NCI-H526 (cell line): ENCODE measurements at regions not wholly inside any gene's neighbourhood (a gene's known extent, or its start where the extent isn't known, plus 50 kb on each side); places are given as distances from the start of the nearest gene placed in this dataset.

ENCODE experiments used
- DNase-seq, 2 experiments: peaks; one replicate each; lab custom pipeline; 2025; lab: John Stamatoyannopoulos, UW

DNA sequence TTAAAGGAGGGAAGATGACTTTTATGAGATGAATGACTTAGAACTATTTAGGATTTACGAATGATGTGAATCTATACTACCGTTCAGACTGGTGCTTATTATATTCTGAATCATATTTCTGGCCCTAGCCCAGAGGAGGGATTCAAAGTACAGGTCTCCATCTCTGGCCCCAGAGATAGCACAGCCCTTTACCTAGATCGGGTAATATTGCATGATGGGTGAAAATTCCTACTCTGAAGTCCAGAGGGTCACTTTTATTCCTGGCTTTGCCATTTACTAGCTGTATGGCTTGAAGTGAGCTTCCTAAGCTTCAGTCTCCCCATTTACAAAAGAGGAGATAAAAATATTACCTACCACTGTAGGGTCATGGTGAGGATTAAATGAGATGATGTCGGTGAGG is 135.8 kb upstream of the OSR1 start:
- no peak for DNase-seq

DNA sequence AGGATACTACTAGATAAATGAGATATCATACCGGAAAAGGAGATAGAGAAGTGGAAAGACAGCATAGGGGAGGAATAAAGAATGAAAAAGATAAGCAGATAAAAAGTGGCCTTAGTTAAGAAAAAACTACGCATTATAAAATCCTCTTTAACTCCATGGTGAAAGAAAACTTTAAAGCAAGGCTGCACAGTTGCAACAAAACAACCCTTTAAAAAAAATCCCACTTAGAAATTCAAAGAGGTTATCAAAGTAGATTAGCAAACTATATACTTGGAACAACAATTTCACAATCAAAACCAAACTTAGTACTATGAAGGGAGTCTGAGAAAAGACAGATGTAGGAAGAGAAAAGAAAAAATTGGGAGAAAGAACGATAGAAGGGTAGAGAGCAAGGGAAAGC is 133.4 kb upstream of the OSR1 start:
- no peak for DNase-seq

DNA sequence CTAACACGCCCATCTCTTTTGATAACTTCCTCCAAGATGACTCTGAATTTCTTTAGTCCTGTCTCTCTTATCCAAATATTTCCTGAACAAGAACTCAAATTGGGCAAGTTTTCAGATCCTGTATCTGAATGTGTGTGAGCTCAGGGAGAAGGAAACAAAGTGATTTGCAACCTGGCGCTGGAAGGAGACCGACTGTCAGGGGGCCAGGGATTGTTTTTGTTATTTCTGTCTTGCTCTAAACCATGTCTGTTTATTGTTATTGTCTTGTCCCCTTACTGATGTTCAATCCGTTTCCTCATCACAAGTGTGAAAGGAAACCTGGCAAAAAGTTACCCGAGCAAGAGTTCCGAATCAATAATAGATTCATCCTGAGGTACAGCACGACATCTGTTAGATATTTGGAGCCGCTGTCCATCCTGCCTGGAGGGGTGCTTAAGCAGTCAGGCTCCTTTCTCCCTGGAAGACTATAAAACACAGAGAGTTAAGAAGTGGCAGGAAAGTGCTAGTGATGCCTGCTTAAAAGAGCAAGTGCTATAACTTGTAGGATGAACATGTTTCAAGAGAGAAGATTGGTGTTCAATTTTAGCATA is 132.5 kb upstream of the OSR1 start:
- DNase-seq, result no peak

DNA sequence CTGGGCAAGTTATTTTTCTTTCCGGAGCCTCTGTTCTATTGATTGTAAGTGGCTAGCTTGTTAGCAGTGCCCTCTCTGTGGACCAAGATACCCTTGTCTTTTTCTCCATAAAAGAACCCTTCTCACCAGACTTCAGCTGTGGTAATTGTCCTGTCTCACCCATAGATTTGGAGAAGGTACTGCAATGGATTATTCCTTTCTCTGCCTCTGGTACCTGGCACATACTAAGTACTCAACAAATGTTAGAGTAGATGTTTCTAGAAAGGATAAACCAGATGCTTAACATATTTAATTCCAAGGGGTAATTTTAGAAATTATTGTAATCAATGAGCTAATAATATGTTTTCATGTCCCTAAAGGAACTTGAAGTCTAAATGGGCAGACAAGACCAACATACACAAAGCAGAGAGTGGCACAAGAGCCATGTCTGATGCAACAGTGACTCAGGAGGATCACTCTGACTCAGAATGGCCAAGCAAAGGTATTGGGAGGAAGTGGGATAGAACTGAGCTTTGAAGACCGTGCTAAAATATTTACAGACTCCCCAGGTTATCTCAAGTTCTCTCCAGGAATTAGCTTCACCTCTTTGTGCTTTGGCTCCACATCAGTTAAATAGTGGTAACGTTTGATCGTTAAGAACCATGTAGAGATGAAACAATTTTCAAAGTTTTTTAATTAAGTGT is 129.7 kb upstream of the OSR1 start:
- DNase-seq, result no peak

DNA sequence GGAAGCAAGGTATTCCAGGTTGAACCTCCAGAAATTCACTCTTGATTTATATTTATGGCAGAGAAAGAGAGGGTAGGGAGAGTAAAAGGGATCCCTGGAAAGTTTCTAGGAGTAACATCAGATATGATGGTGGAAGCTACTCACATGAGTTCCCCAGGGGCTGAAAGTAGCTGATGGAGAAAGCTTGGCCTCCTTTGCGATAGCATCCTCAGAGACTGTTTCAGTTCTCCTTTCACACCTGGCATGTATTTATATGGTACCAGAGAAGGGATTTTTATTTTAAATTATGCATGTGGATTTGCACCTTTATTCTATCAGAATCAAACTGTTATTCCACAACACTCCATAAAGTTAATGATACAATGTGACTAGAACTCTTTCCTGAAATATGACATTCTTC is 126.3 kb upstream of the OSR1 start:
- DNase-seq, result no peak

DNA sequence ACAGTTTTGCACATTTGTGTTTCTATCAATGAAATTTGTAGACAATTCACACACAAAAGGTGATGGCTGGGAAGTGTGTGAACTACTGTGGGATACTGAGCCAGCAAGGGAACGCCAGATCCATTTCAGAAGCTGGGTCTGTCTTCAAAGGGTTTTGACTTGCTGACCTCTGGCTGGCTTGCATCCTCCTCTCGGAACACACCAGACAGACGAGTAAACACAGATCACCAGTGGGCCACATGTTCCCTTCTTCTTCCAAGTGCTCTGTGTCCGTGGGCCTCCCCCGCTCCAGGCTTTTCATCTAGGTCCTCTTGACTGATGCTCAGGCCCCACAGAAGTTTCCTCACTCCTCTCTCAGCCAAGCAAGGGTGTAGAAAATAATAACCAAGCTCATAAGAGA is 122.2 kb upstream of the OSR1 start:
- DNase-seq, result no peak

DNA sequence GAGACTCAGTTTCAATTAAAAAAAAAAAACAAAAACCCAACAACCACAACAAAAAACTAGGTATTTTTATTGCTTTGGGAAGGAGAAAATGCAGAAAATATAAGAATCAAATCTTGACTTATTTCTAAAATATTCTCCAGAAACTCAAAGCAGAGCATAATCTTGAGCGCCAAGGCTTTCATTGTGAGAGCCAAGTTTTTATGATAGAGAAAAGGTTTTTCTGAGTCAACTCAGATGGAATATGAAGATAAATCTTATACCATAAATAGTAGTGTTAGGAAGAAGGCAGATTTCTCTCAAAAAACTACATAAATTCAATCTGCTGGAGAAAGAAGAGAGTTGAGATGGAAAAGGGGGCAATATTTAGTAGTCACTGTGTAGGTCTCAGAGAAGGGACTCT is 121.2 kb upstream of the OSR1 start:
- no peak for DNase-seq

DNA sequence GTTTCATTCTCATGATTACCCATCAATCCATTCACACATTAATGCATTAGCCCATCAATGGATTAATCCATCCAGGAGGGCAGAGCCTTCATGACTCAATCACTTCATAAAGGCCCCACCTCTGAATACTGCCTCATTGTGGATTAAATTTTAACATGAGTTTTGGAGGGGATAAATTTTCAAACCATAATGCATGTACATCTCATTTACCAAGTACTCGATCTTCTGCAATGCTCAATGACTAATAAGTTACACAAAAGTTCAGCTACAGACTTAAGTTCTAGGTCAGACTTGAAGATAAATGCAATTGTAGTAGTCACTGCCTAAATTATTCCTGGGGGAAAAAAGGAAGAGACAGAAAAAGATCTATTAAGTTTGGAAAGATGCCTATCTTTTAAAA is 120.0 kb upstream of the OSR1 start:
- no peak for DNase-seq

DNA sequence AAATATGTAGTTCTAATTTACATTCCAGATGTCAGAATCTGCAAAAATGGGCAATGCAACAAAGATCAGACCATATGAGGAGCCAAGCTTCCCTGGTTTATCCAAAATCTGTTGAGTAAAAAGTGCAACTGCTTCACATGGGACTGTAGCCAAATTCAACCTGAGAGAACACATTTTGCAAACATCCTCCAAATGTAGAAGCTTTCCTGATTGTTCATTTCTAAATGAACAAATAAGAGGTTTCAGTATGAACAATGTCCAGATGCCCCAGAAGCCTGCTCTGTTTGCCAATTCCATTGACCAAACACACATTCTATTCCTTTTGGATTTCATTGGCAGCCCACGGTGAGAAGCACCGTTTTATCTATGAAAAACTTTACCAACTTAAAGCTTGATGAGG is 117.9 kb upstream of the OSR1 start:
- DNase-seq, result no peak

DNA sequence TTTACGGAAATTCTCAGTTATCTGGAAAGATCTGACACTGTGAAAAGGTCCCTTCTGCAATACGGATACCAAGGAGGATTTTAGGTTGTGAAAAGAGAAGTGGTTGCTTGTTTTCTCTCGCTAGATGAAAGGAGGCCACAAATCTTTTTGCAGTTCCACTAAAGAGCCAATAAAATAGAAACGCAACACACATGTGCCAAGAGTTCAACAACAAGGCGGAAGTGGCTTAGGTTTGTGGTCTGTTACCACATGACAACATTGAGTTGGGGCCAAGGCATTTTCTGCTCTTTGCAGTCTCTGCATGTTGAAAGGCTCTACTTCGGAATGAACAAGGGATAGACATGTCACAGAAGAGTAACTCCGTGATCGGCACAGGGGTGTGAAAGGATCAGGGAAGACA is 115.7 kb upstream of the OSR1 start:
- DNase-seq, result no peak

DNA sequence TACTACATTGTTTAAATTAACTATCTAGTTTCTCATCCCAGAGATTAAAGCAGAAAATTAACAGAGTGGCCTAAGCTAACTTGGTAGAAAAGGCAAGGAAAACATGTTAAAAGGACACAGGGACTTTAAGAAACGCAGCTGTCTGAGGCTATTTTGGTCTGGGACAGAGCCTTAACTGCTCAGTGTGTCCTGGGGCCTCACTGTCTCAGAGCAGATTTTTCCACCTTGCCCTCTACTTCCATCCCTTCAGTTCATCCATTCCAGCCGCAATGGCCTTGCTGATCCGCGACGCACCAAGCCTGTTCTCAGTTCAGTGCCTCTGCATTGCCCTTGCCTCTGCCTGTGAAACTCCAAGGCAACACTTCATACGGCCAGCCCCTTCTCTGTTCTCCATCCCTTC is 114.9 kb upstream of the OSR1 start:
- DNase-seq, result no peak

DNA sequence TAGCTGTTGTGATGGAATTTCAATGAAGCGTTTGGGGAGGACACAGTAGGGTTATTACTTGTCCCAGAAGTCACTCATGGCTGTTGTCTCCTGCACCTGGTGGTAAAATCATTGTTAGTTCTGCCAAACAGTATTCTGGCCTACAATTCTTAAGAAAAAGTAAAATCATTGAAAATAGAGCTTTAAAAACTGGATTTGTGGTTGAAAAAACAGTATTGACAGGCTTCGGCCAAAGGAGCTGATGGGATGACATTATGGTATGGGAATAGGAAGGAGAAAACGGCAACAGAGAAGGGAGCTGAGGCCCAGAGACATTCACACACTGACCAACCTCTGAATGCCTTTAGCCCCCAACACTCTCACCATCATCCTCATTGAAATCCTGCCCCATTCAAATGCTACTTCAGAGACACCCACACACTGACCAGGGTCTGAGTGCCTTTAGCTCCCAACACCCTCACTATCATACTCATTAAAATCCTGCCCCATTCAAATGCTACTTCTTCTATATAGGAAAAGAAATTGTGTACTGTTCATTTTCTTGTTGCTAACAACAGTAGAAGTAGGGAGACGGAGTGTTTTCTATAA is 114.1 kb upstream of the OSR1 start:
- DNase-seq, result no peak

DNA sequence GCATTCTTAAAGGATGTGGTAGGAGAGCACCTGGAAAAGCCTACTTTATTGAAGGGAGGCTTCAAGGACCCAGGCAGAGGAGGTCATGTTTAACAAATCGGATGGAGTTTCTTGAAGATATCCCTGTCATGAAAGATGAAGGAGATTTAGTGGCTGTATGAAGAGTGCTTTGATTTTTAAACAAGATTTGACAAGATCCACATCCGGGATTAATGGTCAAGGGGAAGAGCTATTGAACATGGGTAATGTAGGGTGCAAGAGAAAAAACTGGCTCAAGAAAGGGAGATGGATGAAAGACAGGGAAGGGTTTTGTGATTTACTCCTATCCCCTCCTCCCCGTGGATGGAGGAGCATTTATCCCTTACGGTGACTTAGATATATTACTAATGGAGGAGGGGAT is 113.1 kb upstream of the OSR1 start:
- DNase-seq, result no peak

DNA sequence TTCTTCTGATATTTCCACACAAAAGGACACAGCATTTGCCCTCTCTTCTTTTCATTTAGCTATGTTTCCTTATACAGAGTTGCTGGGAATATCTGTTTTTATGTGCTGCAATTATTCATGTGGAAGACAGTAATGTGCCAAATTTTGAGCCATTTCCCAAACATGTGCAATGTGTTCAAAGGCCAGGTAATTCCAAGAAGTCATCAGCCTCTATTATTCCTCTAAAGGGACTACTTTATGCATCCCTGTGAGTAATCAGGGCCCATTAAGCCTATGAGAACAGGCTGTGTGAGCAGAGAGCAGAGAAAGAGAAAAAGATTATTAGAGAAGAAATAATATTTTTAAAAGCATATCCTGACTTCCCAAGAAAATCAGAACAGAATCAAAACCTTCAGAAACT is 107.6 kb upstream of the OSR1 start:
- no peak for DNase-seq

DNA sequence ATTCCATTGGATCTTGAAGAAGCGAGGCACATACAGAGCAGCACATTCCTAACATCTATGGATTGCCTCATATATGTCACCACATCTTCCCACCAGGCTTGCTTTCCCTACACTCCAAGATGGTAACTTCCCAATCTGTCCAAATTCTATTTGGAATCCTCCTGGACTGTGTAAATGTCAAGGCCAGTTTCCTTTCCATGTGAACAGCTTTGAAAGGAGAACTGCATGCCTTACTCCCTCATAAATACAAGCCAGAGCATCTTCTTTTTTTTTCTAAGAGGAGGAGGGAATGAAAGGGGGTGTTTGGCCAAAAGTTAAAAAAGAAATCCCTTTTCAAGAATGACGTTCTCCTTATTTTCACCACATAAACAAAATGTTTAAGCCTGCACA is 103.8 kb upstream of the OSR1 start:
- DNase-seq, result no peak

DNA sequence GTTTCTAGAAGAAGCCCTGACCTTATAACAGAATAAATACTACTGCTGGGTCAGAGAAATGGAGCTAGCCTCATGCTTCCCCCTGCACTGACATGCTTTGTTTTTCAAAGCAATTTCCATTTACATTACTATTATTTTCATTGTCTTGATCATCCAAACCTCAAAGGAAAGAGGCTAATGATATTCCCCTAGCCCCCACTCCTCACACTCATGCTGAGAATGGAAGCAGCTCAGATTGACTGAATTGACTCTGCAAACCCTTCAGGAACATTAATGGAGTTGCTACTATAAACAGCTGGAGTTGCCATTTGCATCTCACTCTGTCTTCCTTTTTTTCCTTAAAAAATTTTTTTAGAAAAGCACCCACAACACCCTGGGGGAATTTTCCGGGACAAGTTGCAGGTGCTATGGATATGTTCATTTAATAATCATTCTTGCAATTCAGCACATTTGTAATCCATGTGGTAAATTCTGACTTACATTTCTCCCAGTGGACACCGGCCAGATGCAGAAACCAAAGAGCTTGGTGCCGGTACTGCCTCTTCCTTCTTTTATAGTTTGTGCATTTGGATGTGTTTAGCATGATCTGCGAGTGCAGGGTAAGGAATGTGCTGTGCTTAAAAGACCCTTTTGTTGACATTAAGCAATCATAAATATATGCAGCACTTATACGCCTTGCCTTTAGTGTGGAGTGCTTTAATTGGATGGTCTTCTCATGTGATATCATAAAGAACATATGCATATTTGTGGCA is 103.3 kb upstream of the OSR1 start:
- DNase-seq, result no peak

DNA sequence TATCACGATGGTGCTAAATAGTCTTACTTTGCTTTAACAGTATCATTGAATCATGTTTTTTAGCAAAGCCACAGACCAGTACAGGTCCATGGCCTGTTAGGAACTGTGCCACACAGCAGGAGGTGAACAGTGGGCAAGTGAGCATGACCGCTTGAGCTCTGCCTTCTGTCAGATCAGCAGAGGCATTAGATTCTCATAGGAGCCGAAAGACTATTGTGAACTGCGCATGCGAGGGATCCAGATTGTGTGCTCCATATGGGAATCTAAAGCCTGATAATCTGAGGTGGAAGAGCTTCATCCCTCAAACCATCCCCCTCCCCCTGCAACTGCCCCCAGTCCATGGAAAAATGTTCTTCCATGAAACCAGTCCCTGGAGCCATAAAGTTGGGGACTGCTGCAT is 102.3 kb upstream of the OSR1 start:
- no peak for DNase-seq

DNA sequence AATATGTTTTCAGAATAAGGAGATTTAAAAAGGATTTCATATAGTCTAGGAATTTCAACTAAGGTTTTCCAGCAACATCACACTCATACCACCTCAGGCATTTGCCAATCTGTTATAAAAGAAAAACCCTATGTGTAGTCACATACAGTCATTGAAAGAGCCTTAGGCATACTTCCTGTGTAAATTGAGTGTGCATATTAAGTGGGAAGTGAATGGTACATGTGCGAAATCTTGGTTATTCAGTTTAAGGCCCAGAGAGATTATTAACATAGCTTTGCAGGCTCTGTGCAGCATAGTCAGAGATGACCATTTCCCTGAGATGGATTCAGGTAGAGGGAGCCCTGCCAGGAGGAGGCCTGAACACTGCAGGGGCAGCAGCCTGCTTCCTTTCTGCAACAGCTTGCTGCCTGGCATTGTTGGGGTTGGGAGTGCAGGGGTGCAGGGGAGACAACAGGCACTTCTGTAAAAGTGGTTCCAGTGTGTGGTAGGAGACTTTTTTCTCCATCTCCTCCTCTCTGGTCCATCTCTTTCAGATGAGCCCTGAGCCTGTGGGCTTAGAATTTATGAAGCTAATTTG is 100.1 kb upstream of the OSR1 start:
- DNase-seq, result no peak

DNA sequence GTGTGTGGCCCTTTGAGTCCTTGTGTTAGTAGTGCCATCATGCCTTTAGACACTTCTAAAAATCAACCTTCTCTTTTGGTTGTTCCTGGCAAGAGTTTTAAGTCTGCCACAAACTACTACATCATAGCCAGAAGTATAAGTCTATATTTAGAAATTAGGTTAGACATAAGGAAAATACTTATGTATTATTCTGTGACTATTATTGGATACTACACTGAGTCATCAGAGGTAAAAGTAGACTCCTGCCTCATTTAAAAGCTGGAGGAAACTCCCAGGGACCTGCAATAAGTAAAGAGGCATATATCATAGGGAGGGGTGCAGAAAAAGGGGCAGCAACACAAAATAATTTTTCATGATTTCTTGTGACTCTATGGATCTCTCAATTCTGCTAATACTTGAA is 99.4 kb upstream of the OSR1 start:
- DNase-seq, result no peak

DNA sequence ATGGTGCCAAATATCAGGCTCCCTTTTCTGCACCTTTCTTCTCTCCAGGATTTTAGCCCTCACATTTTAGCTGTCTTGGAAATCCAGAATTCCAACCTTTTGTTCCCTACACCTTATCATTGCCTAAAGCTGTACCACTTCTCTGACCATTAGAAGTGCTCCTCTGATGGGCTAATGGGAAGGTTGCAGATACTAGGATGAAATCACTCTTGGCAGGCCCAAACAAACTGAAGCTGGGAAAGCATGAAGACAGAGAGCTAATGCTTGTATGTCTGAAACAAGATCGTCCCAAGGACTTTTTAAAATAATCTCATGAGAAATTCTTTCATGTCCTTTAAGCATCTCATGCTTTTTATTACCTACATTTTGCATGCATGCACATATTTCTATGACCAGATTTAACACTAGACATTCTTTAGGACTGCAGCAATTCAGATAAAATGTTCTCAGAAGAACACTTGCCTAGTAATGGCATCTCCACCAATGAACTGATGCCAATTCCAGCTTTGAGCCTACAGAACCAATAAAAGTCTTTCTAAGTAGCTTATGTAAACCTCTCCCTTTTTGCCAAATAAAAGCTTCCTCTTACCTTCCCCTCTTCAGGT is 98.4 kb upstream of the OSR1 start:
- DNase-seq, result no peak

DNA sequence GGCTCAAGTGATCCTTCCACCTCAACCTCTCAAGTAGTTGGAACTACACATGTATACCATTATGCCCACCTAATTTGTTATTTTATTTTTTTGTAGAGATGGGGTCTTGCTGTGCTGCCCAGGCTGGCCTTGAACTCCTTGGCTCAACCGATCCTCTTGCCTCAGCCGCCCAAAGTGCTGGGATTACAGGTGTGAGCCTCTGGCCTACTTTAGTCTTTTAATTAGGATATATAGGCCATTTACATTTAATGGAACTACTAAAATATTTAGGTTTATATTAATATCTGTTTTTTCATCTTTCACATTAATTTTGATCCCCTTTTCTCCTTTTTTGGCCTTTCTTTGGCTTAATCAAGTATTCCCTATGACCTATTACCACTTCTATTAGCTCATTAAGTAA is 95.7 kb upstream of the OSR1 start:
- no peak for DNase-seq

DNA sequence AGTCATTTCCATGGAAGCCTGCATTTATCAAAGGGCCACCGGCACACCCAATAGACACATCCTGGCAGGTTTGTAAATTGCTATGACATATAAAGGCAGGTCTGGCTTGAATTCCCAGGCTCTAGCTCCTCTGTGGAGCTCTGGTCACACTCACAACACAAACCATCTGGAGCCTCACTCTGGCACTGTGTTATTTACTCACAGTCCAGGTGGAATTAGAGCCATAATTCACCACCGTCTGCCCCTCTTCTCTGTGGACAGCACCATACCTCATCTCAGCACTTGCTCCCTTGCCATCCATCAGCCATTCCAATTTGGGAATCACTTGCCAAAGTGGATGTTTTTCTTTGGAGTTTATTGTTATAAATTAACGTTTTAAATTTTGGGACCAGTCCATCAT is 84.3 kb upstream of the OSR1 start:
- DNase-seq, result no peak

DNA sequence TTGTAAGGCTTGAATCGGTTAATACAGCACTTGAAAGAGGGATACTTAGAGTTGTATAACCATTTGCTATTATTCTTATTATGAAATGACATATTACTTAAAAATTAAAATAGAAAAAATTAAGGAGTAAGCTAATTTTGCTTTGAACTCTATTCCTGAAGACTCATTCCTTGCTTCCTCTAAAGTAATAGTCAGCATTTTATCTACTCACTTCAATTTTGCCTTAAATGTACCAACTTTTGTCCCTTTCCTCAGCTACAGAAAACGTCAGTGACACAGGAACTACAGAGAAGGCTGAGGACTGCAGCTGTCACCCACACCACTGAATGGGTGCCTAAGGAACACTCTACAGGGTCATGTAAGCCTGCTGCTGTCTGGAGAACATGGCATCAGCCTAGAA is 80.7 kb upstream of the OSR1 start:
- no peak for DNase-seq
